Liver (tissue), 3 donors: ENCODE measurements at regions not wholly inside any gene's neighbourhood (a gene's known extent, or its start where the extent isn't known, plus 50 kb on each side); places are given as distances from the start of the nearest gene placed in this dataset.

Source experiments
- HNF4G ChIP-seq: IDR thresholded peaks from 2 replicates; pipeline ENCODE4 v1.6.1; 2016; ENCODE audit warnings: antibody characterized with exemption
- RAD21 ChIP-seq, 2 donors: IDR thresholded peaks; 2 replicates each; pipeline ENCODE4 v1.6.1; 2016; ENCODE audit warnings: antibody characterized with exemption in 2 of 2, mild to moderate bottlenecking in 2 of 2
- YY1 ChIP-seq: IDR thresholded peaks from 2 replicates; pipeline ENCODE4 v1.6.1; 2016; ENCODE audit warnings: antibody characterized with exemption, mild to moderate bottlenecking
- TF ChIP-seq, protein P1 (sequence below): IDR thresholded peaks from 2 replicates; pipeline ENCODE4 v1.6.1; 2016; ENCODE audit warnings: antibody characterized with exemption
- TF ChIP-seq, protein P2 (sequence below): fragments of 150-350 bp; IDR thresholded peaks from 2 replicates; pipeline ENCODE4 v1.5.1; 2017; ENCODE audit warnings: improper control_type of control experiment, low read depth, low read length; ENCODE audit not compliant: missing input control
- TF ChIP-seq, protein P3 (sequence below): IDR thresholded peaks from 2 replicates; pipeline ENCODE4 v1.6.1; 2016; ENCODE audit warnings: antibody characterized with exemption, mild to moderate bottlenecking
- donor health status: healthy.
- donor health status: healthy.

DNA sequence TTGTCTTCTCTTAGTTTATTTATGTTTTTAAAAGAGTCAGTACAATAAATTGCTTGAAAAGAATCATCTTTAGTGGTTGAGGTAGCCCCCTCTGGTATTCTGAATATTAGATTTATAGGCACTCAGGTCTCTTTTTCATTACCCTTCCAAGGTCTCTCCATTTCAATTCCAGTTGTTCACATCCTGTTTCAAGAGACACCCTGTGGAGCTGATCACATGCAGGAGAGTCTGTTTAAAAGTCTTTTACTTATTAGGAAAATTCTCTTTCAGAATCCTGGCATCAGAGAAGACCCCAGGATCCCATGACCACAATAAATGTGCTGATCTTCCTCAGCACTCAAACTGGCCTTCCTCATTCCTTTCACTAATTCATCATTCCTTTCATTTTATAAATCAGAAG is 195.7 kb downstream of the ZIC4 start:
- TF ChIP-seq, protein P1, sequence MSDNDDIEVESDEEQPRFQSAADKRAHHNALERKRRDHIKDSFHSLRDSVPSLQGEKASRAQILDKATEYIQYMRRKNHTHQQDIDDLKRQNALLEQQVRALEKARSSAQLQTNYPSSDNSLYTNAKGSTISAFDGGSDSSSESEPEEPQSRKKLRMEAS: no peak
- TF ChIP-seq, protein P2, sequence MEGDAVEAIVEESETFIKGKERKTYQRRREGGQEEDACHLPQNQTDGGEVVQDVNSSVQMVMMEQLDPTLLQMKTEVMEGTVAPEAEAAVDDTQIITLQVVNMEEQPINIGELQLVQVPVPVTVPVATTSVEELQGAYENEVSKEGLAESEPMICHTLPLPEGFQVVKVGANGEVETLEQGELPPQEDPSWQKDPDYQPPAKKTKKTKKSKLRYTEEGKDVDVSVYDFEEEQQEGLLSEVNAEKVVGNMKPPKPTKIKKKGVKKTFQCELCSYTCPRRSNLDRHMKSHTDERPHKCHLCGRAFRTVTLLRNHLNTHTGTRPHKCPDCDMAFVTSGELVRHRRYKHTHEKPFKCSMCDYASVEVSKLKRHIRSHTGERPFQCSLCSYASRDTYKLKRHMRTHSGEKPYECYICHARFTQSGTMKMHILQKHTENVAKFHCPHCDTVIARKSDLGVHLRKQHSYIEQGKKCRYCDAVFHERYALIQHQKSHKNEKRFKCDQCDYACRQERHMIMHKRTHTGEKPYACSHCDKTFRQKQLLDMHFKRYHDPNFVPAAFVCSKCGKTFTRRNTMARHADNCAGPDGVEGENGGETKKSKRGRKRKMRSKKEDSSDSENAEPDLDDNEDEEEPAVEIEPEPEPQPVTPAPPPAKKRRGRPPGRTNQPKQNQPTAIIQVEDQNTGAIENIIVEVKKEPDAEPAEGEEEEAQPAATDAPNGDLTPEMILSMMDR: no peak
- TF ChIP-seq, protein P3, sequence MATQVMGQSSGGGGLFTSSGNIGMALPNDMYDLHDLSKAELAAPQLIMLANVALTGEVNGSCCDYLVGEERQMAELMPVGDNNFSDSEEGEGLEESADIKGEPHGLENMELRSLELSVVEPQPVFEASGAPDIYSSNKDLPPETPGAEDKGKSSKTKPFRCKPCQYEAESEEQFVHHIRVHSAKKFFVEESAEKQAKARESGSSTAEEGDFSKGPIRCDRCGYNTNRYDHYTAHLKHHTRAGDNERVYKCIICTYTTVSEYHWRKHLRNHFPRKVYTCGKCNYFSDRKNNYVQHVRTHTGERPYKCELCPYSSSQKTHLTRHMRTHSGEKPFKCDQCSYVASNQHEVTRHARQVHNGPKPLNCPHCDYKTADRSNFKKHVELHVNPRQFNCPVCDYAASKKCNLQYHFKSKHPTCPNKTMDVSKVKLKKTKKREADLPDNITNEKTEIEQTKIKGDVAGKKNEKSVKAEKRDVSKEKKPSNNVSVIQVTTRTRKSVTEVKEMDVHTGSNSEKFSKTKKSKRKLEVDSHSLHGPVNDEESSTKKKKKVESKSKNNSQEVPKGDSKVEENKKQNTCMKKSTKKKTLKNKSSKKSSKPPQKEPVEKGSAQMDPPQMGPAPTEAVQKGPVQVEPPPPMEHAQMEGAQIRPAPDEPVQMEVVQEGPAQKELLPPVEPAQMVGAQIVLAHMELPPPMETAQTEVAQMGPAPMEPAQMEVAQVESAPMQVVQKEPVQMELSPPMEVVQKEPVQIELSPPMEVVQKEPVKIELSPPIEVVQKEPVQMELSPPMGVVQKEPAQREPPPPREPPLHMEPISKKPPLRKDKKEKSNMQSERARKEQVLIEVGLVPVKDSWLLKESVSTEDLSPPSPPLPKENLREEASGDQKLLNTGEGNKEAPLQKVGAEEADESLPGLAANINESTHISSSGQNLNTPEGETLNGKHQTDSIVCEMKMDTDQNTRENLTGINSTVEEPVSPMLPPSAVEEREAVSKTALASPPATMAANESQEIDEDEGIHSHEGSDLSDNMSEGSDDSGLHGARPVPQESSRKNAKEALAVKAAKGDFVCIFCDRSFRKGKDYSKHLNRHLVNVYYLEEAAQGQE: no peak
- no peak for TF ChIP-seq RAD21 (IDR thresholded peaks at IDR 0.05)
- TF ChIP-seq YY1: no peak
- TF ChIP-seq HNF4G: no peak
